Hepatocyte (in vitro differentiated cells): ENCODE measurements at regions not wholly inside any gene's neighbourhood (a gene's known extent, or its start where the extent isn't known, plus 50 kb on each side); places are given as distances from the start of the nearest gene placed in this dataset.

Experiments used
- DNase-seq: peaks from one replicate; pipeline ENCODE4 v3.0.0-alpha.2; 2016; ENCODE audit warnings: low spot score
- H2AFZ ChIP-seq: fragments of 200-600 bp; sonication (generic); 2 replicates; pipeline ENCODE4 v1.6.0; 2016; ENCODE audit warnings: antibody characterized with exemption, mild to moderate bottlenecking
- H3K27ac ChIP-seq: fragments of 200-600 bp; sonication (generic); 2 replicates; pipeline ENCODE4 v1.5.1; 2016; ENCODE audit warnings: mild to moderate bottlenecking
- H3K27me3 ChIP-seq: fragments of 200-600 bp; sonication (generic); 2 replicates; pipeline ENCODE4 v1.6.1; 2016
- H3K36me3 ChIP-seq: fragments of 200-600 bp; sonication (generic); replicated peaks from 2 replicates; pipeline ENCODE4 v1.5.1; 2016; ENCODE audit warnings: low read depth; ENCODE audit not compliant: insufficient read depth
- H3K4me1 ChIP-seq: fragments of 200-600 bp; sonication (generic); 2 replicates; pipeline ENCODE4 v1.5.1; 2016; ENCODE audit warnings: mild to moderate bottlenecking, moderate library complexity; ENCODE audit not compliant: insufficient read depth
- H3K4me2 ChIP-seq: fragments of 200-600 bp; sonication (generic); 2 replicates; pipeline ENCODE4 v1.6.0; 2016
- H3K4me3 ChIP-seq: fragments of 200-600 bp; sonication (generic); 2 replicates; pipeline ENCODE4 v1.5.1; 2016; ENCODE audit warnings: mild to moderate bottlenecking
- H3K79me2 ChIP-seq: fragments of 200-600 bp; sonication (generic); 2 replicates; pipeline ENCODE4 v1.6.0; 2017; ENCODE audit warnings: mild to moderate bottlenecking
- H3K9me2 ChIP-seq: fragments of 200-600 bp; sonication (generic); replicated peaks from 2 replicates; pipeline ENCODE4 v1.6.0; 2017; ENCODE audit warnings: mild to moderate bottlenecking; ENCODE audit not compliant: insufficient read depth
- H3K9me3 ChIP-seq: fragments of 200-600 bp; sonication (generic); 2 replicates; pipeline ENCODE4 v1.5.1; 2016; ENCODE audit warnings: low read depth, mild to moderate bottlenecking
- H4K20me1 ChIP-seq: fragments of 200-600 bp; sonication (generic); 2 replicates; pipeline ENCODE4 v1.6.0; 2016; ENCODE audit warnings: mild to moderate bottlenecking; ENCODE audit not compliant: insufficient read depth, poor library complexity, severe bottlenecking
- EZH2 ChIP-seq: fragments of 200-600 bp; sonication (generic); IDR thresholded peaks from 2 replicates; pipeline ENCODE4 v1.6.1; 2016; ENCODE audit warnings: antibody characterized with exemption, mild to moderate bottlenecking, borderline replicate concordance
- EZH2phosphoT487 ChIP-seq: fragments of 200-600 bp; sonication (generic); IDR thresholded peaks from one replicate; pipeline ENCODE4 v1.6.1; 2018; ENCODE audit warnings: antibody characterized with exemption, mild to moderate bottlenecking, low read depth, moderate library complexity; ENCODE audit not compliant: unreplicated experiment, severe bottlenecking
- WGBS: methylation state at CpG from one replicate; pipeline ENCODE4 v1.1.6; 2016; ENCODE audit warnings: low lambda C conversion rate; ENCODE audit errors: missing lambda C conversion rate; 5-methylcytosine and 5-hydroxymethylcytosine counted together
- TF ChIP-seq, protein P1 (sequence below): fragments of 200-600 bp; sonication (generic); IDR thresholded peaks from 2 replicates; pipeline ENCODE4 v1.5.1; 2016; ENCODE audit warnings: antibody characterized with exemption, mild to moderate bottlenecking; ENCODE audit not compliant: poor library complexity

DNA sequence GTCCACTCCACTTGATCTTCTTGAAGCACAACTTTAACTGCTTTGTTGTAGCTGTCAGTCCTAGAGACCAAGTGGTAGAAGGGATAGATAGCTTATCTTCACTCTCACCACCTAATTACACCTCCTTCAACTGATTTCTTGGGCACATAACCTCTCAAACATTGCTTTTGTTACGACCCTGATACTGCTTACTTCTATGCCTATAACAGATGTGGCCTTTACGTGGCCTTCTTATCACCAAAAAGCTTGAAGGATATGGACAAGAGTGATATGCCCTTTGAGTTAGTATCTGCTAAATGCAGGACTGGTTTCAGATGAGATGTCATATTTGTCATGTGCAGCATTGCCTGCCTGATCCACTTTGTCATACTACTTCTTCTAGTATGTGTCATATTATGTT is 847.2 kb downstream of the TDRD15 start:
- no peak for DNase-seq
- H3K9me2 ChIP-seq: no peaks in the 10 kb centered on the region
- no peaks in the 10 kb centered on the region for H4K20me1 ChIP-seq
- H3K4me2 ChIP-seq: no peak overlapping the region
- no peaks in the 10 kb centered on the region for H3K36me3 ChIP-seq
- H3K27ac ChIP-seq: no peak overlapping the region
- TF ChIP-seq, protein P1, sequence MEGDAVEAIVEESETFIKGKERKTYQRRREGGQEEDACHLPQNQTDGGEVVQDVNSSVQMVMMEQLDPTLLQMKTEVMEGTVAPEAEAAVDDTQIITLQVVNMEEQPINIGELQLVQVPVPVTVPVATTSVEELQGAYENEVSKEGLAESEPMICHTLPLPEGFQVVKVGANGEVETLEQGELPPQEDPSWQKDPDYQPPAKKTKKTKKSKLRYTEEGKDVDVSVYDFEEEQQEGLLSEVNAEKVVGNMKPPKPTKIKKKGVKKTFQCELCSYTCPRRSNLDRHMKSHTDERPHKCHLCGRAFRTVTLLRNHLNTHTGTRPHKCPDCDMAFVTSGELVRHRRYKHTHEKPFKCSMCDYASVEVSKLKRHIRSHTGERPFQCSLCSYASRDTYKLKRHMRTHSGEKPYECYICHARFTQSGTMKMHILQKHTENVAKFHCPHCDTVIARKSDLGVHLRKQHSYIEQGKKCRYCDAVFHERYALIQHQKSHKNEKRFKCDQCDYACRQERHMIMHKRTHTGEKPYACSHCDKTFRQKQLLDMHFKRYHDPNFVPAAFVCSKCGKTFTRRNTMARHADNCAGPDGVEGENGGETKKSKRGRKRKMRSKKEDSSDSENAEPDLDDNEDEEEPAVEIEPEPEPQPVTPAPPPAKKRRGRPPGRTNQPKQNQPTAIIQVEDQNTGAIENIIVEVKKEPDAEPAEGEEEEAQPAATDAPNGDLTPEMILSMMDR: no peak
- TF ChIP-seq EZH2: no peak
- no peak for TF ChIP-seq EZH2phosphoT487
- no peaks in the 10 kb centered on the region for H3K9me3 ChIP-seq
- no peaks in the 10 kb centered on the region for H3K79me2 ChIP-seq
- no peak overlapping the region for H2AFZ ChIP-seq
- H3K27me3 ChIP-seq: no peaks in the 10 kb centered on the region
- WGBS: 31% methylated on average over 2 of the region's 2 CpGs
- no peaks in the 10 kb centered on the region for H3K4me1 ChIP-seq
- no peak overlapping the region for H3K4me3 ChIP-seq

DNA sequence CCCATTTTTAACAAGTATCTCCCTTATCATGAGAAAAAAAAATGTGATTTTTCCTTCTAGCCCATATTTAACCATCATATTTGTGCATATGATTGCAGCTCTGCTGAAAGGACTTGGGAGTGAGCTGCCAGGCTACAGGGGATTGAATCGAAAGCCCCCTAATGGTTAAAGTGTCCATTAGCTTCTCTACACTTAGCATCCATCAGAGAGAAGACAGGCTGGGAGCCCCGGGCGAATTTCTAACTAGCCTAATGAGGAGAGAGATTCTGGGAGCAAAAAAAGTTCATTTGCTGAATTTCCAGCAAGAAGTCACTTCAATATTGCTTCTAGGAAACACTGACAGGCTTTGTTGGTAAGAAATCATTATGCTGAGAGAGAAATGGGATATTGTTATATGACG is 848.8 kb downstream of the TDRD15 start:
- Histone ChIP-seq H3K9me3 (no peaks in the 10 kb centered on the region), H2AFZ (no peak overlapping the region), H4K20me1 (no peaks in the 10 kb centered on the region), H3K27me3 (no peaks in the 10 kb centered on the region), H3K4me1 (no peaks in the 10 kb centered on the region), H3K4me2 (no peak overlapping the region), H3K4me3 (no peak overlapping the region), H3K27ac (no peak overlapping the region), H3K79me2 (no peaks in the 10 kb centered on the region), H3K36me3 (no peaks in the 10 kb centered on the region), H3K9me2 (no peaks in the 10 kb centered on the region)
- 44% methylated on average over 4 of the region's 4 CpGs for WGBS
- no peak for TF ChIP-seq EZH2phosphoT487
- TF ChIP-seq, protein P1: no peak
- no peak for TF ChIP-seq EZH2
- DNase-seq: no peak

DNA sequence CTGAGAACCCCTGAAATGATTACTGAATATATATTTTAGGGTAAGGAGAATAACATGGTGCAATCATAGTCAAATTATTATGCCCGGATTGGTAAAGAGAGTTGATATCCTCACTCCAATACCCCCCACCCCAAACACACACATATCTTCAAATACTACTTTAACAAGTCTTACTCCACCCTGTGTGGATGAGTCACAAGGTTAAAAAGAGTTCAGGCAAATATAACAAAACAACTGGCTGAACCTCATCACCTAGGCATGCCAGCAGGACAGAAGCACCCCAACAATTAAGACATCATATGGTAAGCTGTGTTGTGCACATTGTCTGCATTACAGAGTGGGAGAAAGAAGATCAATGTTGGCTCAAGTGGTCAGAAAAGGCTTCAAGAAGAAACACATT is 857.4 kb downstream of the TDRD15 start:
- Histone ChIP-seq H3K36me3 (no peaks in the 10 kb centered on the region), H3K4me3 (no peak overlapping the region), H4K20me1 (no peaks in the 10 kb centered on the region), H2AFZ (no peak overlapping the region), H3K79me2 (no peaks in the 10 kb centered on the region), H3K9me2 (no peaks in the 10 kb centered on the region), H3K27me3 (no peaks in the 10 kb centered on the region), H3K27ac (no peak overlapping the region), H3K4me1 (no peaks in the 10 kb centered on the region), H3K9me3 (no peaks in the 10 kb centered on the region), H3K4me2 (no peak overlapping the region)
- no peak for DNase-seq
- WGBS: 84% methylated on average over 1 of the region's 1 CpG
- TF ChIP-seq EZH2phosphoT487: no peak
- TF ChIP-seq, protein P1: no peak
- no peak for TF ChIP-seq EZH2

DNA sequence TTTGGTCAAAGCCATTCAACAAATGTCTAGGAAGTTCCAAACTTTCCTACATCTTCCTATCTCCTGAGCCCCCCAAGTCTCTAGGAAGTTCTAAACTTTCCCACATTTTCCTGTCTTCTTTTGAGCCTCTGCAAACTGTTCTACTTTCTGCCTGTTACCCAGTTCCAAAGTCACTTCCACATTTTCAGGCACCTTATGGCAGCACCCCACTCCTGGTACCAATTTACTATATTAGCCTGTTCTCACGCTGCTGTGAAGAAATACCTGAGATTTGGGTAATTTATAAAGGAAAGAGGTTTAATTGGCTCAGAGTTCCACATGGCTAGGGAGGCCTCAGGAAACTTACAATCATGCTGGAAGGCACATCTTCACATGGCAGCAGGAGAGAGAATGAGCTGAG is 869.2 kb downstream of the TDRD15 start:
- no peaks in the 10 kb centered on the region for H3K9me2 ChIP-seq
- WGBS: 88% methylated on average over 1 of the region's 1 CpG

More for the DNA sequence above, 869.2 kb downstream of the TDRD15 start:
- Histone ChIP-seq H3K36me3 (no peaks in the 10 kb centered on the region), H3K27ac (no peak overlapping the region), H3K9me3 (peaks cover 7% of the 10 kb centered on the region), H2AFZ (no peak overlapping the region), H3K79me2 (no peaks in the 10 kb centered on the region), H4K20me1 (no peaks in the 10 kb centered on the region), H3K27me3 (no peaks in the 10 kb centered on the region), H3K4me3 (no peak overlapping the region), H3K4me1 (no peaks in the 10 kb centered on the region), H3K4me2 (no peak overlapping the region)
- no peak for TF ChIP-seq EZH2
- TF ChIP-seq, protein P1: no peak
- no peak for TF ChIP-seq EZH2phosphoT487
- DNase-seq: no peak
